Thyroid gland (tissue), 4 donors: ENCODE measurements at regions not wholly inside any gene's neighbourhood (a gene's known extent, or its start where the extent isn't known, plus 50 kb on each side); places are given as distances from the start of the nearest gene placed in this dataset.
"Not testable (repeated sequence)": the region's sequence is repeated elsewhere in the genome, so short reads cannot be mapped to it uniquely, and the experiment has no call there.

Experiments
- POLR2A ChIP-seq, 2 donors: fragments of 450-650 bp; IDR thresholded peaks; one replicate each; pipeline ENCODE4 v1.6.1; 2017; ENCODE audit warnings: antibody characterized with exemption in 2 of 2, mild to moderate bottlenecking in 2 of 2, moderate library complexity in 1 of 2
- TF ChIP-seq, protein P1 (sequence below), 6 experiments: fragments of 200-600 bp in 3 of 6; fragments of 450-650 bp in 3 of 6; sonication (generic) in 3 of 6; IDR thresholded peaks; one replicate each; pipeline ENCODE4 v1.5.1; 2016 to 2019; ENCODE audit warnings: antibody characterized with exemption in 6 of 6, mild to moderate bottlenecking in 2 of 6, inconsistent platforms in 1 of 6, moderate library complexity in 1 of 6

DNA sequence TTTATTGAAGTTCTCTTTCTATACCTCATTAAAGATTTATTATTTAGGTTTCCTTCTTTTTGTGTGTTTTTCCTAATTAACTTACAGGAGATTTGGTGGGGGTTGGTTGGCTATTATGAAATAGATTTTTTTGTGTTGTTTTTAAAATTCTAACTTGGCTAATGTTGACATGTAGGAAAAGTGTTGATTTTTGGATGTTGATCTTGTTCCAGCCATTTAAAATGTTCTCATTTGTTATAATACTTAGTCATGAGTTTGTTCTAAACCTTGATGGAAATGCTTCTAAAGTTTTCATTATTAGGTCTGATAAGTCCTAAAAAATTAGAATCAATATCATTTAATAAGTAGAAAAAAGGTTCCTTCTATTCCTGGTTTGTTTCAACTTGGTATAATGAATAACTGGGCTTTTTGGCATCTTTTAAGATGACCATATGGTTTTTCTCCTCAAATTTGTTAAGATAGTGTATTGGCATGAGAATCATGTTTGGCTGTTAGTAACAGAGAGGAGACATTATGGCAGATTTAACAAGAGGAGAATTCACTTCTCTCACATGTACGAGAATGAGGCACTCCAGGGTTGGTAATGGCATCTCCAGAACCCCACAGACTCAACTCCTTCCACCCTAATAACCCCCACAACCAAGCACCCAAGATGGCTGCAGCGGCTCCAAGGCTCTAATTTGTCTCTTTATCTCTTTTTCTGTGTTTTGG, 104.1 kb downstream of the ARHGAP11B start:
- TF ChIP-seq, protein P1, sequence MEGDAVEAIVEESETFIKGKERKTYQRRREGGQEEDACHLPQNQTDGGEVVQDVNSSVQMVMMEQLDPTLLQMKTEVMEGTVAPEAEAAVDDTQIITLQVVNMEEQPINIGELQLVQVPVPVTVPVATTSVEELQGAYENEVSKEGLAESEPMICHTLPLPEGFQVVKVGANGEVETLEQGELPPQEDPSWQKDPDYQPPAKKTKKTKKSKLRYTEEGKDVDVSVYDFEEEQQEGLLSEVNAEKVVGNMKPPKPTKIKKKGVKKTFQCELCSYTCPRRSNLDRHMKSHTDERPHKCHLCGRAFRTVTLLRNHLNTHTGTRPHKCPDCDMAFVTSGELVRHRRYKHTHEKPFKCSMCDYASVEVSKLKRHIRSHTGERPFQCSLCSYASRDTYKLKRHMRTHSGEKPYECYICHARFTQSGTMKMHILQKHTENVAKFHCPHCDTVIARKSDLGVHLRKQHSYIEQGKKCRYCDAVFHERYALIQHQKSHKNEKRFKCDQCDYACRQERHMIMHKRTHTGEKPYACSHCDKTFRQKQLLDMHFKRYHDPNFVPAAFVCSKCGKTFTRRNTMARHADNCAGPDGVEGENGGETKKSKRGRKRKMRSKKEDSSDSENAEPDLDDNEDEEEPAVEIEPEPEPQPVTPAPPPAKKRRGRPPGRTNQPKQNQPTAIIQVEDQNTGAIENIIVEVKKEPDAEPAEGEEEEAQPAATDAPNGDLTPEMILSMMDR (IDR thresholded peaks at IDR 0.05) = not testable (repeated sequence)
- not testable (repeated sequence) for TF ChIP-seq POLR2A (IDR thresholded peaks at IDR 0.05)
